NCI-H146 treated with DMSO at 0.1 percent for 48 hours (cell line): ENCODE measurements at regions not wholly inside any gene's neighbourhood (a gene's known extent, or its start where the extent isn't known, plus 50 kb on each side); places are given as distances from the start of the nearest gene placed in this dataset.
"Not testable (repeated sequence)": the region's sequence is repeated elsewhere in the genome, so short reads cannot be mapped to it uniquely, and the experiment has no call there.

Source experiments
- DNase-seq: peaks from one replicate; lab custom pipeline; 2025; ENCODE audit not compliant: unreplicated experiment; lab: John Stamatoyannopoulos, UW

GRCh38 chr3:193114431-193115340 is 126.3 kb upstream of the PLAAT1 start:
- no peak for DNase-seq

DNA sequence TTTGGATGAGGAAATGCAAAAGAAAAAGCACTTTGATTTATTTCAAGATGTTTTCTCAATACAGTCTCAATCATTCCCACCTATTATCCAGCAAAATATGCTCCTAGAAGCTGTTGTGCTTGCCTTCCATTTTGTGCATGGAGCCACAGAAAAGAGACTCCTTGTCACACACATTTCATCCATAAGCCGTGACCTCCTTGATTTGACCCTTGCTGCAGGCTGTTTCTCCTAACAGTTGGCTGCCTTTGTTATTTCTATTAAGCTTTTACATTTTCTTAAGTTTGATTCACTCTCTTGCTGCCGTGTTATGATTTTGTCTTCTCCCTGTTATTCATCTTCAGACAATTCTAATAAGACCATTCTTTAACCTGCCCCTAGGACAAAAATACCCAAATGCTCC is 124.2 kb upstream of the PLAAT1 start:
- DNase-seq = no peak

DNA sequence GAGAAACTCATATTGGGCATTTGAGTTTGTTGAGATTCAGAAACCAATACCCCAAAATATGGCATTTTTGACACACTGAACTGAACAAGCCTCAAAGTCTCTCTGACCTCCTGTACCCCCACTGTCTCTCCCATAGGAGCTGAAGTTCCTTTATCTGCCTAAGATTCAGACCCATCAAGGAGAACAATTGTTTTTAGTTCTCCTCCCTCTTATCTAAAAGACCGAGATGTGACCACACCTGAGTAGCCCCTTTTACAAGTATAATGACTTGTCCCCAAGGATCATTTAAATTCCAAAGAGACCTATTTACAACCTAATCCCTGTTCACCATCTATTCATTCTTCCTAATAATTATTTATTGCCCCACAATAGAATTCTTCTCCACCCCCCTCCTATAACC is 122.1 kb upstream of the PLAAT1 start:
- no peak for DNase-seq

DNA sequence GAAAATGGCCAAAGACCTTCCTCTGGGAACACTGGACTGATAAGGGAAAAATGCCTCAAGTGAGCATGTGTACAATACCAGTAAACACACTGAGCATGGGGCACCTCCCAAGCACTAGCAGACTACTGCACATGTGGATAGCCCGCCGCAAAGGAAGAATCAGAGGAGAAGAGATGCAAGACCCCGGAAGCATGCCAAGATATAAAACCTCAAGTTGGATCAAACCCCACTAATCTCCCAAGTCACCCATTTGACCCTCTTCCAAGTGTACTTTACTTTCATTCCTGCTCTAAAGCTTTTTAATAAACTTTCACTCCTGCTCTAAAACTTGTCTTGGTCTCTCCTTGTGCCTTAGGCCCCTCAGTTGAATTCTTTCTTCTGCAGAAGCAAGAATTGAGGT is 121.1 kb upstream of the PLAAT1 start:
- DNase-seq = no peak

GRCh38 chr3:193124861-193125260 is 116.2 kb upstream of the PLAAT1 start:
- DNase-seq = no peak

DNA sequence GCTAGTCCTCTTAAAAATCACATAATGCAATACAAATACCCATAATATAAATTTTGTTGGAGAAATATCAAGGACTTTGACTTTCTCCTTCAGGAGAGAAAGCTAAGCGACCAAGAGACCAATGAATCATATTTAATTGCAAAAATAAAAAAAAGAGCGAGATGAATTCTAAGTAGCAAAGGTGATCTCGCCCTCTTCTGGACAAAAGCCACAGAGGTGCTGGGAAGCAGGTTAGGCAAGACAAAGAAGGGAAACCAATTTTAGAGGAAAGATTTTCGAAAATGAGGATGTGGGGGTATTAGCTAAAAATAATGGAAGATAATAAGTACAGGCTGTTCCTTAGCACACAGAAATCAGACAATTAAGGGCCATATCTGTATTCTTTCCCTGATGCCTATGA is 111.4 kb upstream of the PLAAT1 start:
- no peak for DNase-seq

GRCh38 chr3:193130576-193130975 is 110.4 kb upstream of the PLAAT1 start:
- no peak for DNase-seq

- DNase-seq = no peak
Observed at GRCh38 chr3:193132241-193132640, 108.8 kb upstream of the PLAAT1 start.

DNA sequence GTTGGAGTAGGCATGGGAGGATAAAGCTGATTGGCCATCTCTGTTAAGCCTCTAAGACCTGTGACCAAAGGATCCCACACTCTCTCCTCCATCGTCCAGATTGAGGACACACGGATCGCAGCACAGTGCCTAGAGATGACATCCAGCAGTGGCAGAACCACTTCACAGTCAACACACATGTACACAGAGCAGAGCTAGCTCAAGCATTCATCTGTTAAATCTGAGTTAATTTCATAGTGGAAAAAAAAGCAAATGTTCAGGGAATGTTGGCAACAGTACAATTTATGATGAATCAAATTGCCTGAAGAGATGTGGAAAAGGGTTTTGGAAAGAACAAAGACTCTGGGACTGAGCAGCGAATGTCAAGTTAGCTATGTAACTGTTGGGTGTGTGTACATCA is 108.1 kb upstream of the PLAAT1 start:
- no peak for DNase-seq

GRCh38 chr3:193134856-193135255 is 106.2 kb upstream of the PLAAT1 start:
- DNase-seq = no peak

- no peak for DNase-seq
Observed at GRCh38 chr3:193140381-193140780, 100.6 kb upstream of the PLAAT1 start.

DNA sequence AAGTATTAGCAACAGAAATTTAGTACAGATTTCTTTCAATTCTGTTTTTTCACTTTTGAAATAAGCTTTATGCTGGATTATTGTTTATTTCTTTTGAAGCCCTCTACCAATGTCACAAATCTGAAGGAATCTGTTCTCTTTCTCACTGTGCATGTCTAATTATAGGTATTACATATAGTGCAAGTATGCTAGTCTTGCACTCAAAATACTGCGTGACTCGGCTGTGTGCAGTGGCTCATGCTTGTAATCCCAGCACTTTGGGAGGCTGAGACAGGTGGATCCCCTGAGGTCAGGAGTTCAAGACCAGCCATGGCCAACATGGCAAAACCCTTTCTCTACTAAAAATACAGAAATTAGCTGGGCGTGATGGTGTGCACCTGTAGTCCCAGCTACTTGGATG is 95.8 kb upstream of the PLAAT1 start:
- DNase-seq = no peak

DNA sequence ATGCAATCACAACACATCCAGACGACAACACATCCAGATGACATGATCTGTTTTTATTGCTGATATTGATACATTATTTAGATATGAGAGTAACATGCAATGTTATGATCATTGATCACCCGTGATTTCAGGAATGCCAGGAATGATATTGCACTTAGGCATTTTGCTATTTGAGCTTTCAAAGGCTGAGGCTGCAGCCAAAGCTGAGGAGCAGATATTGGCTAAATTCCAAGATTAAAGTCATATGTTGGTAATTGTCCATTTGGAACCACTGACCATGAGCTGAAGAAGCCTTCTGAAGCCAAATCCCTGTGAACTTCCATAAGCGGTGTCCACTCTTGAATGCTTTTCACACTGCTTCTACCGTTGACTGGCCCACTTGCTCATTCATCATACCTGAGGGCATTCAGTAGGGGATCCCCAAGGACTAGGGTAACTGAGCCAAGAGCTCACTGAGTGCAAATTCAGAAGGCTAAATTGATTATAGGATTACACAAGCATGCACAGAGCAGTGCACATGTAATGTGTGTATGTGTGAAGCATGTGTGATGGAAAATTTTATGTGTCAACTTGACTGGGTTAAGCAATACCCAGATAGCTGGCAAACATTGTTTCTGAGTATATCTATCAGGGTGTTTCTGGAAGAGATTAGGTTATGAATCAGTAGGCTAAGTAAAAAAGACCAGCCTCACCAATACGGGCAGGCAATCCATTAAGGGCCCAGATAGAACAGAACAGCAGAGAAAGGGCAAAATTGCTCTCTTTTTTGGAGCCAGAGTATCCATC is 92.1 kb upstream of the PLAAT1 start:
- DNase-seq = no peak

- DNase-seq = no peak
Observed at GRCh38 chr3:193149998-193150397, 91.0 kb upstream of the PLAAT1 start.

DNA sequence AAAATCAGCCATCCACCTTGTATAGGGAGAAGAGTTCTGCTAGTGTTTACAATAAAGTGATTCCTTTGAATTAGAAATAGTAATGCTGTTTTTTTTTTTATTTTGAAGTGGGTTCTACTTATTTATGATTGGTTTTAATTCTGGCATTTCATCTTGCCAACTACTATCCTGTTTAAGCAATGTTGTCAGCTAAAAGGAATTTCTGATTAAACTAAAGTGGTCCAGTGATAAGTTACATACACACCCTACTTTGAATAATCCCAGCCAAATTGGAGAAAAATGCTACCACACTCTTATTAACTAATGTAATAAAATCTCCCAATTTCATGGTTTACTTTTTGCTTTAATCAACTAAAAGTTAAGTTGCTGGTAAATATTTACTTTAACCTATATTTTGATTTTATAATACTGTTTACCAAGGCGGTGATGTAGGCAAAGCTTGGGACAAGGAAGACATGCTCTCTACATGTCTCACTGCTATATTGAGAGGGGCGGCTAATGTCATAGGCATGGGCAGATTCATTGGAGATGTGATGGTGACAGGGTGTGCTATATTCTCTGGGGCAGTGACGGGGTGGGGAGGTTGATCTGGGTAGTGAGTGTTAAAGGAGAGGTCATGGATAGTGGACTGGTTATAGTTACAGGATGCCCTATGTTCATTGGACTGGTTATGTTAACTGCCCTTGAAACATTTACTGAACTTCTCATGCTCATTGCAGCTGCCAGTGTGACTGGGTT is 85.8 kb upstream of the PLAAT1 start:
- DNase-seq = not testable (repeated sequence)

- DNase-seq = no peak
Observed at GRCh38 chr3:193157051-193157450, 84.0 kb upstream of the PLAAT1 start.

- DNase-seq = no peak
Observed at GRCh38 chr3:193165431-193166120, 75.4 kb upstream of the PLAAT1 start.

DNA sequence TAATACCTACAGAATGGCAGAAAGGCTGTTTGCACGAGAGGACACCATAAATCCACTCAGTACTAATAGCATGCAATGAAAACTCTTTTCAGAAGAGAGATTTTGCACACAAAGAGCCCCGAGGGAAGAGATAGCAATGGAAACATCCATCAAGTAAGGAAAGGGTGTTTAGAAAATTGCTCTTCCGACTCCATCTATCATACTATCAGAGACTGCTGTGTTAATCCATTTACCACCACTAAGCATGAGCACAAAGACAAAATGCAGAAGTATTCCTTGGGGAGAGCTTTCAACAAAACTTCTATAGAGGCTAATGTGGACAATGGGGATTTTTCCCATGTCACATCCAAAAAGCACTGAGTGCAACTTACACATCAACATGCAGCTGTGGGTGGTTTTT is 72.1 kb upstream of the PLAAT1 start:
- DNase-seq = no peak

DNA sequence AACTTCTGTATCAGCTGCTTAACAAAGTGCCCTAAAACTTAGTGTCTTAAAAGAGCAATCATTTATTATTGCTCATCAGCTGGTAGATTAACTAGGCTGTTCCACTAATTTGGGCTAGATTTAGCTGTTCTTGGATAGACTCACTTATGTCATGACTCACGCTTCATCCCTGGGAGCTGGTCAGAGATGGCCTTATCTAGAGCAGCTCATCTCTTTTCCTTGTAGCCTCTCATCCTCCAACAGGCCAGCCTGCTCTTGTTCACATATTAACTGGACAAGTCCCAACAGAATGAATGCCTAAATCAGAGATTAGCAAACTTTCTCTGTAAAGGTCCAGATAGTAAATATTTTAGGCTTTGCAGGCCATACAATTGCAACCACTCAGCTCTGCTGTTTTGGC is 66.9 kb upstream of the PLAAT1 start:
- DNase-seq = no peak

GRCh38 chr3:193179332-193180012 is 61.5 kb upstream of the PLAAT1 start:
- not testable (repeated sequence) for DNase-seq
